A549 (cell line): ENCODE measurements at regions not wholly inside any gene's neighbourhood (a gene's known extent, or its start where the extent isn't known, plus 50 kb on each side); places are given as distances from the start of the nearest gene placed in this dataset.

ENCODE experiments used
- ATAC-seq, 2 experiments: fragments of 200-7000 bp in 1 of 2; fragments of >200 bp in 1 of 2; cut with Nextera tagmentation in 1 of 2; cut with Tn5 transposase in 1 of 2; 3 replicates each; pipeline versions ENCODE4 v1.8.0 to v1.9.1; 2018 to 2020; ENCODE audit warnings: mild to moderate bottlenecking in 1 of 2, moderate library complexity in 1 of 2
- CTCF ChIA-PET: fragments of 300-600 bp; sonication (Branson Sonifier 250); formaldehyde crosslinking; extraction: SDS; loops from one replicate; lab custom pipeline; 2021; ENCODE audit warnings: antibody characterized with exemption, inconsistent platforms; lab: Yijun Ruan, JAX
- POLR2A ChIA-PET: fragments of 350-600 bp; formaldehyde crosslinking; extraction: SDS; loops from one replicate; lab custom pipeline; 2021; ENCODE audit warnings: antibody characterized with exemption, inconsistent platforms; lab: Yijun Ruan, JAX
- DNase-seq, 2 experiments: peaks; one replicate each; pipeline versions ENCODE4 v3.0.0 to v3.0.0-alpha.2; 2011 to 2016; ENCODE audit warnings: low read depth in 1 of 2, low spot score in 1 of 2
- FAIRE-seq: peaks from 2 replicates; lab custom pipeline; 2011; peaks lifted over from hg19 to GRCh38; lab: Jason Lieb, UNC
- H3K27ac ChIP-seq, 2 experiments: fragments of >200 bp; sonication (Bioruptor Twin); formaldehyde crosslinking; 3 replicates each; pipeline ENCODE4 v1.5.1; 2016 to 2017
- H3K4me1 ChIP-seq: fragments of >200 bp; sonication (Bioruptor Twin); formaldehyde crosslinking; 3 replicates; pipeline ENCODE4 v1.6.1; 2016
- H3K4me2 ChIP-seq: fragments of >200 bp; sonication (Bioruptor Twin); formaldehyde crosslinking; 3 replicates; pipeline ENCODE4 v1.6.1; 2016
- H3K4me3 ChIP-seq: fragments of >200 bp; sonication (Bioruptor Twin); formaldehyde crosslinking; 3 replicates; pipeline ENCODE4 v1.5.1; 2016
- H3K9me3 ChIP-seq: fragments of >200 bp; sonication (Bioruptor Twin); formaldehyde crosslinking; 3 replicates; pipeline ENCODE4 v1.6.1; 2016
- CEBPB ChIP-seq, 2 experiments: fragments of >200 bp in 1 of 2; sonication (Bioruptor Twin) in 1 of 2; formaldehyde crosslinking in 1 of 2; IDR thresholded peaks; 2 replicates each; pipeline ENCODE4 v1.6.1; 2012 to 2016
- CHD2 ChIP-seq: fragments of 150-350 bp; IDR thresholded peaks from 2 replicates; pipeline ENCODE4 v1.6.1; 2014; ENCODE audit warnings: low read length; ENCODE audit not compliant: partially characterized antibody
- FOSB ChIP-seq: fragments of 250-450 bp; sonication (Bioruptor Pico); IDR thresholded peaks from 2 replicates; pipeline ENCODE4 v1.5.0; 2020; ENCODE audit warnings: mild to moderate bottlenecking, moderate library complexity
- HEYL ChIP-seq: fragments of 250-450 bp; sonication (Bioruptor Pico); IDR thresholded peaks from 2 replicates; pipeline ENCODE4 v1.8.0; 2021; ENCODE audit warnings: mild to moderate bottlenecking, moderate library complexity
- HOXB5 ChIP-seq: fragments of 250-450 bp; sonication (Bioruptor Pico); IDR thresholded peaks from 2 replicates; pipeline ENCODE4 v1.5.0; 2020; ENCODE audit warnings: mild to moderate bottlenecking, moderate library complexity
- JUN ChIP-seq, 2 experiments: fragments of >200 bp; sonication (Bioruptor Twin); formaldehyde crosslinking; IDR thresholded peaks; 2 replicates in 1 of 2; 3 replicates in 1 of 2; pipeline ENCODE4 v1.6.1; 2016 to 2017
- JUNB ChIP-seq: fragments of >200 bp; sonication (Bioruptor Twin); formaldehyde crosslinking; IDR thresholded peaks from 2 replicates; pipeline ENCODE4 v1.6.1; 2016
- MAZ ChIP-seq: fragments of 150-350 bp; IDR thresholded peaks from 2 replicates; pipeline ENCODE4 v1.6.1; 2014; ENCODE audit warnings: antibody characterized with exemption, low read depth, low read length, borderline replicate concordance
- MYC ChIP-seq: IDR thresholded peaks from 2 replicates; pipeline ENCODE4 v1.6.1; 2012; ENCODE audit warnings: mild to moderate bottlenecking, inconsistent platforms, low read length, improper control_type of control experiment, borderline replicate concordance
- NPAS2 ChIP-seq: fragments of 250-450 bp; sonication (Bioruptor Pico); IDR thresholded peaks from 2 replicates; pipeline ENCODE4 v1.8.0; 2022; ENCODE audit warnings: mild to moderate bottlenecking, moderate library complexity, borderline replicate concordance
- POLR2A ChIP-seq: IDR thresholded peaks from 2 replicates; pipeline ENCODE4 v1.6.1; 2012; ENCODE audit warnings: mild to moderate bottlenecking, low read length
- SREBF2 ChIP-seq: fragments of 450-650 bp; IDR thresholded peaks from 2 replicates; pipeline ENCODE4 v1.6.1; 2014; ENCODE audit warnings: mild to moderate bottlenecking, moderate library complexity
- TFCP2L1 ChIP-seq: fragments of 250-450 bp; sonication (Bioruptor Pico); IDR thresholded peaks from 2 replicates; pipeline ENCODE4 v1.5.0; 2021; ENCODE audit warnings: mild to moderate bottlenecking
- ZFP36 ChIP-seq: fragments of 450-650 bp; IDR thresholded peaks from 2 replicates; pipeline ENCODE4 v1.6.1; 2014; ENCODE audit warnings: borderline replicate concordance; ENCODE audit not compliant: partially characterized antibody
- WGBS: methylation state at CpG from one replicate; pipeline ENCODE4 v1.1.6; 2017; ENCODE audit errors: missing lambda C conversion rate; 5-methylcytosine and 5-hydroxymethylcytosine counted together
- TF ChIP-seq, protein P1 (sequence below): fragments of >200 bp; sonication (Bioruptor Twin); formaldehyde crosslinking; IDR thresholded peaks from 3 replicates; pipeline ENCODE4 v1.5.1; 2016
- TF ChIP-seq, protein P2 (sequence below): fragments of 250-450 bp; sonication (Bioruptor Pico); IDR thresholded peaks from 2 replicates; pipeline ENCODE4 v1.5.0; 2020; ENCODE audit warnings: low read depth, mild to moderate bottlenecking, moderate library complexity
- TF ChIP-seq, protein P3 (sequence below): fragments of 150-350 bp; IDR thresholded peaks from 2 replicates; pipeline ENCODE4 v1.6.1; 2014; ENCODE audit warnings: low read depth, mild to moderate bottlenecking, low read length
- TF ChIP-seq, protein P4 (sequence below): fragments of 450-650 bp; IDR thresholded peaks from 2 replicates; pipeline ENCODE4 v1.6.1; 2014; ENCODE audit warnings: antibody characterized with exemption
- TF ChIP-seq, protein P5 (sequence below): IDR thresholded peaks from 2 replicates; pipeline ENCODE4 v1.6.1; 2012

GRCh38 chr1:82483146-82483545 is 682.4 kb downstream of the ADGRL2 start:
- Histone ChIP-seq H3K27ac (no peak overlapping the region), H3K9me3 (no peaks in the 10 kb centered on the region), H3K4me3 (no peak overlapping the region), H3K4me1 (no peaks in the 10 kb centered on the region), H3K4me2 (no peak overlapping the region)
- ChIA-PET POLR2A (no interaction called here), CTCF (no interaction called here)
- WGBS, result 19% methylated on average over 5 of the region's 5 CpGs
- DNase-seq (no peak), FAIRE-seq (no peak), ATAC-seq (no peak)
- no peak for TF ChIP-seq JUNB
- TF ChIP-seq, protein P1, sequence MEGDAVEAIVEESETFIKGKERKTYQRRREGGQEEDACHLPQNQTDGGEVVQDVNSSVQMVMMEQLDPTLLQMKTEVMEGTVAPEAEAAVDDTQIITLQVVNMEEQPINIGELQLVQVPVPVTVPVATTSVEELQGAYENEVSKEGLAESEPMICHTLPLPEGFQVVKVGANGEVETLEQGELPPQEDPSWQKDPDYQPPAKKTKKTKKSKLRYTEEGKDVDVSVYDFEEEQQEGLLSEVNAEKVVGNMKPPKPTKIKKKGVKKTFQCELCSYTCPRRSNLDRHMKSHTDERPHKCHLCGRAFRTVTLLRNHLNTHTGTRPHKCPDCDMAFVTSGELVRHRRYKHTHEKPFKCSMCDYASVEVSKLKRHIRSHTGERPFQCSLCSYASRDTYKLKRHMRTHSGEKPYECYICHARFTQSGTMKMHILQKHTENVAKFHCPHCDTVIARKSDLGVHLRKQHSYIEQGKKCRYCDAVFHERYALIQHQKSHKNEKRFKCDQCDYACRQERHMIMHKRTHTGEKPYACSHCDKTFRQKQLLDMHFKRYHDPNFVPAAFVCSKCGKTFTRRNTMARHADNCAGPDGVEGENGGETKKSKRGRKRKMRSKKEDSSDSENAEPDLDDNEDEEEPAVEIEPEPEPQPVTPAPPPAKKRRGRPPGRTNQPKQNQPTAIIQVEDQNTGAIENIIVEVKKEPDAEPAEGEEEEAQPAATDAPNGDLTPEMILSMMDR, result no peak
- TF ChIP-seq MAZ, result no peak

GRCh38 chr1:82478916-82479315 is 678.2 kb downstream of the ADGRL2 start:
- TF ChIP-seq TFCP2L1, result no peak
- no peak for TF ChIP-seq FOSB (CRISPR knock-in tag)
- TF ChIP-seq, protein P1, result no peak
- TF ChIP-seq, protein P2, sequence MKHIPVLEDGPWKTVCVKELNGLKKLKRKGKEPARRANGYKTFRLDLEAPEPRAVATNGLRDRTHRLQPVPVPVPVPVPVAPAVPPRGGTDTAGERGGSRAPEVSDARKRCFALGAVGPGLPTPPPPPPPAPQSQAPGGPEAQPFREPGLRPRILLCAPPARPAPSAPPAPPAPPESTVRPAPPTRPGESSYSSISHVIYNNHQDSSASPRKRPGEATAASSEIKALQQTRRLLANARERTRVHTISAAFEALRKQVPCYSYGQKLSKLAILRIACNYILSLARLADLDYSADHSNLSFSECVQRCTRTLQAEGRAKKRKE, result no peak
- TF ChIP-seq, protein P3, sequence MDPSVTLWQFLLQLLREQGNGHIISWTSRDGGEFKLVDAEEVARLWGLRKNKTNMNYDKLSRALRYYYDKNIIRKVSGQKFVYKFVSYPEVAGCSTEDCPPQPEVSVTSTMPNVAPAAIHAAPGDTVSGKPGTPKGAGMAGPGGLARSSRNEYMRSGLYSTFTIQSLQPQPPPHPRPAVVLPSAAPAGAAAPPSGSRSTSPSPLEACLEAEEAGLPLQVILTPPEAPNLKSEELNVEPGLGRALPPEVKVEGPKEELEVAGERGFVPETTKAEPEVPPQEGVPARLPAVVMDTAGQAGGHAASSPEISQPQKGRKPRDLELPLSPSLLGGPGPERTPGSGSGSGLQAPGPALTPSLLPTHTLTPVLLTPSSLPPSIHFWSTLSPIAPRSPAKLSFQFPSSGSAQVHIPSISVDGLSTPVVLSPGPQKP, result no peak
- no peak for TF ChIP-seq JUN (IDR thresholded peaks at IDR 0.05)
- TF ChIP-seq CHD2, result no peak
- no peak for TF ChIP-seq MAZ
- TF ChIP-seq ZFP36, result no peak
- no peak for TF ChIP-seq SREBF2
- no peak for TF ChIP-seq HEYL (CRISPR knock-in tag)
- no peak for TF ChIP-seq POLR2A
- TF ChIP-seq, protein P4, sequence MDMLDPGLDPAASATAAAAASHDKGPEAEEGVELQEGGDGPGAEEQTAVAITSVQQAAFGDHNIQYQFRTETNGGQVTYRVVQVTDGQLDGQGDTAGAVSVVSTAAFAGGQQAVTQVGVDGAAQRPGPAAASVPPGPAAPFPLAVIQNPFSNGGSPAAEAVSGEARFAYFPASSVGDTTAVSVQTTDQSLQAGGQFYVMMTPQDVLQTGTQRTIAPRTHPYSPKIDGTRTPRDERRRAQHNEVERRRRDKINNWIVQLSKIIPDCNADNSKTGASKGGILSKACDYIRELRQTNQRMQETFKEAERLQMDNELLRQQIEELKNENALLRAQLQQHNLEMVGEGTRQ, result no peak
- no peak for TF ChIP-seq NPAS2 (CRISPR knock-in tag)
- TF ChIP-seq HOXB5 (CRISPR knock-in tag), result no peak
- TF ChIP-seq, protein P5, sequence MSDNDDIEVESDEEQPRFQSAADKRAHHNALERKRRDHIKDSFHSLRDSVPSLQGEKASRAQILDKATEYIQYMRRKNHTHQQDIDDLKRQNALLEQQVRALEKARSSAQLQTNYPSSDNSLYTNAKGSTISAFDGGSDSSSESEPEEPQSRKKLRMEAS, result no peak
- no peak for TF ChIP-seq CEBPB (IDR thresholded peaks at IDR 0.05)
- no peak for TF ChIP-seq MYC
- TF ChIP-seq, all 56 proteins: peak for 0
- CTCF ChIA-PET, result no interaction called here

More at GRCh38 chr1:82478916-82479315, 678.2 kb downstream of the ADGRL2 start:
- ATAC-seq, result no peak
- no peak for FAIRE-seq
- WGBS, result 44% methylated on average over 3 of the region's 3 CpGs
- H3K4me1 ChIP-seq, result no peaks in the 10 kb centered on the region
- no peak overlapping the region for H3K27ac ChIP-seq
- DNase-seq, result no peak
- no peaks in the 10 kb centered on the region for H3K9me3 ChIP-seq
- POLR2A ChIA-PET, result no interaction called here
- H3K4me3 ChIP-seq, result no peak overlapping the region
- H3K4me2 ChIP-seq, result no peak overlapping the region
